PC-9 (cell line): ENCODE measurements at regions not wholly inside any gene's neighbourhood (a gene's known extent, or its start where the extent isn't known, plus 50 kb on each side); places are given as distances from the start of the nearest gene placed in this dataset.
"Not testable (repeated sequence)": the region's sequence is repeated elsewhere in the genome, so short reads cannot be mapped to it uniquely, and the experiment has no call there.

Source experiments
- BruUV-seq: library from RNA; stranded (reverse); fragments of 400-500 nt; replicated peaks from 2 replicates; lab custom pipeline; 2021; lab: Mats Ljungman, UMichigan
- CTCF ChIA-PET: fragments of 300-600 bp; sonication (Branson Sonifier 250); formaldehyde crosslinking; loops from one replicate; lab custom pipeline; 2022; ENCODE audit warnings: antibody characterized with exemption; lab: Charles Lee
- POLR2A ChIA-PET: fragments of 300-600 bp; sonication (Branson Sonifier 250); formaldehyde crosslinking; loops from one replicate; lab custom pipeline; 2022; ENCODE audit warnings: antibody characterized with exemption; ENCODE audit not compliant: unreplicated experiment; lab: Charles Lee
- DNase-seq, 2 experiments: peaks; one replicate each; pipeline versions ENCODE4 v3.0.0 to v3.0.0-alpha.2; 2015 to 2022; ENCODE audit warnings: mixed read lengths in 1 of 2
- H2AFZ ChIP-seq: fragments of 200-600 bp; sonication (generic); 2 replicates; pipeline ENCODE4 v1.8.1; 2017; ENCODE audit warnings: antibody characterized with exemption
- H3F3A ChIP-seq: fragments of 200-600 bp; sonication (generic); 2 replicates; pipeline ENCODE4 v1.8.1; 2017; ENCODE audit warnings: antibody characterized with exemption, mild to moderate bottlenecking, low read depth; ENCODE audit not compliant: insufficient read depth
- H3K27ac ChIP-seq: fragments of 200-600 bp; sonication (generic); 2 replicates; pipeline ENCODE4 v1.6.1; 2016; ENCODE audit warnings: mixed run types
- H3K27me3 ChIP-seq: fragments of 200-600 bp; sonication (generic); 2 replicates; pipeline ENCODE4 v1.6.1; 2016; ENCODE audit warnings: low read depth, mixed run types; ENCODE audit not compliant: insufficient read depth
- H3K36me3 ChIP-seq: fragments of 200-600 bp; sonication (generic); 2 replicates; pipeline ENCODE4 v1.6.1; 2016; ENCODE audit warnings: low read depth, mixed run types
- H3K4me1 ChIP-seq: fragments of 200-600 bp; sonication (generic); replicated peaks from 2 replicates; pipeline ENCODE4 v1.6.1; 2016; ENCODE audit warnings: mixed run types; ENCODE audit not compliant: insufficient read depth
- H3K4me2 ChIP-seq: fragments of 200-600 bp; sonication (generic); 2 replicates; pipeline ENCODE4 v1.6.1; 2017; ENCODE audit warnings: mixed run types
- H3K4me3 ChIP-seq: fragments of 200-600 bp; sonication (generic); 2 replicates; pipeline ENCODE4 v1.6.1; 2016; ENCODE audit warnings: mixed run types
- H3K79me2 ChIP-seq: fragments of 200-600 bp; sonication (generic); 2 replicates; pipeline ENCODE4 v1.6.1; 2017; ENCODE audit warnings: low read depth, mixed run types
- H3K9me2 ChIP-seq: fragments of 200-600 bp; sonication (generic); 2 replicates; pipeline ENCODE4 v1.8.1; 2017; ENCODE audit warnings: mild to moderate bottlenecking; ENCODE audit not compliant: insufficient read depth
- H3K9me3 ChIP-seq: fragments of 200-600 bp; sonication (generic); 2 replicates; pipeline ENCODE4 v1.8.1; 2016; ENCODE audit warnings: low read depth; ENCODE audit not compliant: insufficient read depth
- H4K20me1 ChIP-seq: fragments of 200-600 bp; sonication (generic); 2 replicates; pipeline ENCODE4 v1.8.1; 2017; ENCODE audit not compliant: insufficient read depth
- CTCF ChIP-seq: fragments of 200-600 bp; sonication (generic); conservative IDR thresholded peaks from 2 replicates; pipeline ENCODE4 v1.6.1; 2017; ENCODE audit warnings: mixed run types, antibody characterized with exemption, mild to moderate bottlenecking, moderate library complexity
- EZH2 ChIP-seq: fragments of 200-600 bp; sonication (generic); IDR thresholded peaks from 2 replicates; pipeline ENCODE4 v1.8.0; 2017; ENCODE audit warnings: antibody characterized with exemption, low read depth
- intact Hi-C: fragments of 100-400 bp; cut with micrococcal nuclease; formaldehyde crosslinking; loops from one replicate; pipeline ENCODE4 v1.10.0; 2022; ENCODE audit not compliant: unreplicated experiment

GRCh38 chr3:11709782-11710181 is 66.1 kb upstream of the VGLL4 start:
- Histone ChIP-seq H3K9me2 (no peaks in the 10 kb centered on the region), H3K79me2 (peaks cover 97% of the 10 kb centered on the region), H3K27me3 (no peaks in the 10 kb centered on the region), H4K20me1 (peaks cover 6% of the 10 kb centered on the region; the same call in 1 of the 2 replicates), H2AFZ (no peak overlapping the region), H3K36me3 (peaks cover 11% of the 10 kb centered on the region), H3F3A (no peaks in the 10 kb centered on the region), H3K9me3 (peaks cover 16% of the 10 kb centered on the region), H3K4me2 (no peak overlapping the region), H3K4me3 (no peak overlapping the region), H3K27ac (no peak overlapping the region), H3K4me1 (no peaks in the 10 kb centered on the region)
- CTCF ChIA-PET: no interaction called here
- TF ChIP-seq CTCF (no peak), EZH2 (no peak)
- no TSS peak for BruUV-seq
- intact Hi-C loops: no loop called here
- POLR2A ChIA-PET: no interaction called here
- no peak for DNase-seq

GRCh38 chr3:11707084-11707483 is 63.4 kb upstream of the VGLL4 start:
- H3K27ac ChIP-seq, H3K9me2 ChIP-seq, DNase-seq, H3K4me1 ChIP-seq, H3K4me3 ChIP-seq, H4K20me1 ChIP-seq, H3F3A ChIP-seq, CTCF ChIA-PET, BruUV-seq, H2AFZ ChIP-seq, H3K27me3 ChIP-seq, intact Hi-C loops, H3K4me2 ChIP-seq: not testable (repeated sequence)
- peaks cover 92% of the 10 kb centered on the region for H3K79me2 ChIP-seq
- H3K36me3 ChIP-seq: peaks cover 25% of the 10 kb centered on the region
- POLR2A ChIA-PET: interaction anchor here (0.7 kb wide), 1 partner anchor 16 kb away, joined by 46 read pairs; no protein-coding TSS in a partner anchor
- H3K9me3 ChIP-seq: peaks cover 16% of the 10 kb centered on the region

GRCh38 chr3:11706604-11707003 is 62.9 kb upstream of the VGLL4 start:
- H3K27ac ChIP-seq: no peak overlapping the region
- no TSS peak for BruUV-seq
- no peaks in the 10 kb centered on the region for H3K9me2 ChIP-seq
- intact Hi-C loops: no loop called here
- H3K9me3 ChIP-seq: peaks cover 16% of the 10 kb centered on the region
- H3K4me3 ChIP-seq: no peak overlapping the region
- H3K27me3 ChIP-seq: no peaks in the 10 kb centered on the region
- no peaks in the 10 kb centered on the region for H3K4me1 ChIP-seq
- no peak overlapping the region for H3K4me2 ChIP-seq
- CTCF ChIA-PET: no interaction called here
- POLR2A ChIA-PET: no interaction called here
- DNase-seq: no peak
- H4K20me1 ChIP-seq: no peaks in the 10 kb centered on the region
- H3K36me3 ChIP-seq: peaks cover 29% of the 10 kb centered on the region
- TF ChIP-seq EZH2 (no peak), CTCF (no peak)
- H2AFZ ChIP-seq: no peak overlapping the region
- H3F3A ChIP-seq: no peaks in the 10 kb centered on the region
- H3K79me2 ChIP-seq: peaks cover 92% of the 10 kb centered on the region

- Histone ChIP-seq H3K36me3 (peaks cover 41% of the 10 kb centered on the region), H3K9me2 (no peaks in the 10 kb centered on the region), H3K79me2 (peaks cover 80% of the 10 kb centered on the region), H4K20me1 (no peaks in the 10 kb centered on the region), H3K27ac (no peak overlapping the region), H3K4me3 (no peak overlapping the region), H3K27me3 (no peaks in the 10 kb centered on the region), H3K4me1 (peaks cover 9% of the 10 kb centered on the region), H2AFZ (no peak overlapping the region), H3F3A (peaks cover 12% of the 10 kb centered on the region), H3K9me3 (peaks cover 4% of the 10 kb centered on the region; the same call in 1 of the 2 replicates), H3K4me2 (no peak overlapping the region)
- ChIA-PET CTCF (no interaction called here), POLR2A (no interaction called here)
- no TSS peak for BruUV-seq
- intact Hi-C loops: no loop called here
- no peak for TF ChIP-seq CTCF
- TF ChIP-seq EZH2: no peak
- DNase-seq: no peak
Measured at GRCh38 chr3:11705049-11705448, 61.3 kb upstream of the VGLL4 start.
